Right atrium auricular region (tissue), 2 donors: ENCODE measurements at regions not wholly inside any gene's neighbourhood (a gene's known extent, or its start where the extent isn't known, plus 50 kb on each side); places are given as distances from the start of the nearest gene placed in this dataset.
A peak's percentile ranks its signal among the peaks of the same experiment; 100 is the strongest.

Experiments used
- DNase-seq: peaks from one replicate; pipeline ENCODE4 v3.0.0-alpha.2; 2019; ENCODE audit warnings: low spot score
- H3K27ac ChIP-seq, 2 donors: fragments of 200-600 bp; sonication (generic); 1 replicate in 1 of 2; 2 replicates in 1 of 2; pipeline ENCODE4 v1.5.1; 2016 to 2019
- H3K27me3 ChIP-seq, 2 donors: fragments of 200-600 bp; sonication (generic); one replicate each; pipeline versions ENCODE4 v1.5.1 to v1.6.0; 2017 to 2019
- H3K36me3 ChIP-seq: fragments of 200-600 bp; sonication (generic); one replicate; pipeline ENCODE4 v1.5.1; 2016
- H3K4me1 ChIP-seq, 2 donors: fragments of 200-600 bp; sonication (generic); one replicate each; pipeline versions ENCODE4 v1.5.1 to v1.6.0; 2017 to 2019
- H3K4me3 ChIP-seq, 2 donors: fragments of 200-600 bp; sonication (generic); 1 replicate in 1 of 2; 2 replicates in 1 of 2; pipeline ENCODE4 v1.5.1; 2017 to 2019; ENCODE audit warnings: mild to moderate bottlenecking in 1 of 2, moderate library complexity in 1 of 2
- H3K9me3 ChIP-seq, 2 donors: fragments of 200-600 bp; sonication (generic); one replicate each; pipeline ENCODE4 v1.5.1; 2019
- TF ChIP-seq, protein P1 (sequence below), 2 donors: fragments of 200-600 bp; sonication (generic); IDR thresholded peaks; one replicate each; pipeline ENCODE4 v1.5.1; 2019; ENCODE audit warnings: antibody characterized with exemption in 2 of 2

DNA sequence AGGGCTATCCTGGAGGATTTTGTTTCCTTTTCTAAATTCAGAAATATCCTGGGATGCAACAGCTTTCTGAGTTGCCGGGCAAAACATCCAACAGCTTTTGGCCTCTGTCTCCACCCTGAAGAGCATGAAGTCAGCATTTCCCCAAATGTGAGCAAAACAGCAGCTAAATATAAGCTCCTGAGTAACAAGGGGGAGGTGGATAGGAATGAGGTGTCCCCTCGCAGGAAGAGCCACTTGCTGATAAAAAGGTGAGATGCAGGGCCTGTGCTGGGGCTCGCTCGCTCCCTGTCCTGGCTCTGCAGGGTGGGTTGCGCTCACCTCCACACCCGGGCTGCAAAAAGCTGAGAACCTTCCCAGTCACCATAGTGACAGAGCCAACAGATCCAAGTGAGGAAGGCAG, 264.3 kb downstream of the ZEB1 start:
- no peaks in the 10 kb centered on the region for H3K36me3 ChIP-seq
- no peak overlapping the region for H3K4me3 ChIP-seq
- peak overlapping the region; percentile 7 to 32 for H3K27ac ChIP-seq
- H3K9me3 ChIP-seq: no peaks in the 10 kb centered on the region
- H3K4me1 ChIP-seq: peaks cover 0 to 39% of the 10 kb centered on the region in 2 donors
- TF ChIP-seq, protein P1, sequence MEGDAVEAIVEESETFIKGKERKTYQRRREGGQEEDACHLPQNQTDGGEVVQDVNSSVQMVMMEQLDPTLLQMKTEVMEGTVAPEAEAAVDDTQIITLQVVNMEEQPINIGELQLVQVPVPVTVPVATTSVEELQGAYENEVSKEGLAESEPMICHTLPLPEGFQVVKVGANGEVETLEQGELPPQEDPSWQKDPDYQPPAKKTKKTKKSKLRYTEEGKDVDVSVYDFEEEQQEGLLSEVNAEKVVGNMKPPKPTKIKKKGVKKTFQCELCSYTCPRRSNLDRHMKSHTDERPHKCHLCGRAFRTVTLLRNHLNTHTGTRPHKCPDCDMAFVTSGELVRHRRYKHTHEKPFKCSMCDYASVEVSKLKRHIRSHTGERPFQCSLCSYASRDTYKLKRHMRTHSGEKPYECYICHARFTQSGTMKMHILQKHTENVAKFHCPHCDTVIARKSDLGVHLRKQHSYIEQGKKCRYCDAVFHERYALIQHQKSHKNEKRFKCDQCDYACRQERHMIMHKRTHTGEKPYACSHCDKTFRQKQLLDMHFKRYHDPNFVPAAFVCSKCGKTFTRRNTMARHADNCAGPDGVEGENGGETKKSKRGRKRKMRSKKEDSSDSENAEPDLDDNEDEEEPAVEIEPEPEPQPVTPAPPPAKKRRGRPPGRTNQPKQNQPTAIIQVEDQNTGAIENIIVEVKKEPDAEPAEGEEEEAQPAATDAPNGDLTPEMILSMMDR (IDR thresholded peaks at IDR 0.05): no peak
- no peak for DNase-seq
- H3K27me3 ChIP-seq: no peaks in the 10 kb centered on the region

DNA sequence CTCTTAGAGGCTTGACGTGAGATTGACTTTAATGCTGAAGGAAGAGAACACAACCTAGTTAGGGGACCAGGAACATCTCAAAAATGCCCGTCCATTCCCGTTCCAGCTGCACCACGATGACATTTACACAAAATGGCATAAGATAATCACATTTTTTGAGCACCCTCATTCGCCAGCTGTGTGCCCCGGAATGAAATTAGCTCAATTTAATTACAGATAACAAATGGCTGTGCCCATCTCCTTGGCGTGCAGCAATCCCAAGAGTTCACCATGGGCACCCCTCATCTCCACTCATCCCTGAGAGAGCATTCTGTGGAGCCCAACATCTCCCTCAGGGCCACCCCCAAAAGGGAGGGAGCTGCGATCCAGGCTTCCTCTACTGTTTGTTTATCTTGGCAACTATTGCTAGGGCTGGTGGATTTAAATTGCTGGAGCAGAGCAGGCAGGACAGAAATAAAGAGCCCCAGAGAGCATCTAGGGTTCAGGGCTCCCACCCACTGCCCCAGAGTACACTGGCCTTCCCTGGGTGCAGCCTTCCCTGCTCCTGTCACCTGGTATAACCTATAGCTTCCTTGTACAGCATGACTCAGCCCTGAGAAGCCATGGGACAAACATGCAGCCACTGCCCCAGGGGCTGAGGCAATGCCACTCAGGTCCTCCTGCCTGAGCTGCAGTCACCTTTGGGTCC, 263.5 kb downstream of the ZEB1 start:
- no peaks in the 10 kb centered on the region for H3K27me3 ChIP-seq
- H3K36me3 ChIP-seq: no peaks in the 10 kb centered on the region
- H3K4me3 ChIP-seq: no peak overlapping the region
- H3K4me1 ChIP-seq: peaks cover 0 to 39% of the 10 kb centered on the region in 2 donors
- H3K27ac ChIP-seq: peak overlapping the region; percentile 26 to 32
- peaks cover 0 to 2% of the 10 kb centered on the region in 2 donors for H3K9me3 ChIP-seq
- TF ChIP-seq, protein P1 (IDR thresholded peaks at IDR 0.05): no peak
- DNase-seq: no peak

DNA sequence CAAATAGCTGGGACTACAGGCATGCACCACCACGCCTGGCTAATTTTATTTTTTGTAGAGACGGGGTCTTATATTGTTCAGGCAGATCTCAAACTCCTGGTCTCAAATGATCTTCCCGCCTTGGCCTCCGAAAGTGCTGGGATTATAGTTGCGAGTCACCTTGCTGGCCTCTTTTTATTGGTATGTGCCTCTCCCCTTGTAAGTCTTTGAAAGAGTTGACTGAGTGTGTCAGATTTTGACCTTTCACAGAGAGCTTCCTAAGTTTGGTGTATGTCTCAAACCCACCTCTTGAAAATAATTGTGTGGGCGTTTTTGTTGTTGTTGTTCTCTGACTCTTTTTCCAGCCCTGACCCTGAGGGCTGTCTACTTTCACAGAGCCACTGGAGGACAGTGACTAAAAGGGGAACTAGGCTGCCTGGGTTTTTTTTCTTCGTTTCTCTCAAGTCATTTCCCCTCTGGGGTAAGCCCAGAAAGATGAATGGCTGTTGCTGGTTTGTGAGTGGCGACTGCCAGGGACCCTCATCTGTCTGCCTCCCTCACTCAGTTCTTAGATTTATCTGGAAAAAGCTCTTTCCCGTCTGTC, 262.8 kb downstream of the ZEB1 start:
- peaks cover 0 to 39% of the 10 kb centered on the region in 2 donors for H3K4me1 ChIP-seq
- H3K4me3 ChIP-seq: no peak overlapping the region
- H3K9me3 ChIP-seq: peaks cover 0 to 6% of the 10 kb centered on the region in 2 donors
- H3K36me3 ChIP-seq: no peaks in the 10 kb centered on the region
- TF ChIP-seq, protein P1 (IDR thresholded peaks at IDR 0.05): no peak
- DNase-seq: no peak
- no peaks in the 10 kb centered on the region for H3K27me3 ChIP-seq
- peak overlapping the region; percentile 26 to 32 for H3K27ac ChIP-seq

DNA sequence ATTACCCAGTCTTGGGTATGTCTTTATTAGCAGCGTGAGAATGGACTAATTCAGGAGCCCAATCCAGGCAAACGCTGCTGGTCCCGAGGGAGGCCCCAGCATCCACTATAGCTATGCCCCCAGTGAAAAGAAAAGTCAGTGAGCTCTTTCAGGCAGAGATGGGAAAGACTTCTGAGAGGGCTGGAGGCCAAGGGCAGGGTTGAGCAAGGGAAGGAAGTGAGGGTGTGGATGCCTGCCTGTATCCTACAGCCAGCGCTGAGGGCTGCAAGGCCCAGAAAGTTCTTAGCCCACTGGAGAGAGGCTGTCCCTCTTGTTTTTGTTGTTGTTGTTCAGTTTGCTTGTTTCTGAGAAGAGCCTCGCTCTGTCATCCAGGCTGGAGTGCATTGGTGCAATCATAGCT, 261.6 kb downstream of the ZEB1 start:
- peaks cover 0 to 39% of the 10 kb centered on the region in 2 donors for H3K4me1 ChIP-seq
- H3K4me3 ChIP-seq: no peak overlapping the region
- no peaks in the 10 kb centered on the region for H3K27me3 ChIP-seq
- no peak for DNase-seq
- peaks cover 0 to 6% of the 10 kb centered on the region in 2 donors for H3K9me3 ChIP-seq
- TF ChIP-seq, protein P1 (IDR thresholded peaks at IDR 0.05): no peak
- H3K27ac ChIP-seq: no peak overlapping the region
- no peaks in the 10 kb centered on the region for H3K36me3 ChIP-seq
